Activated naive CD8-positive, alpha-beta T cell treated with anti-CD3 and anti-CD28 coated beads for 36 hours (primary cell): ENCODE measurements at regions not wholly inside any gene's neighbourhood (a gene's known extent, or its start where the extent isn't known, plus 50 kb on each side); places are given as distances from the start of the nearest gene placed in this dataset.
A peak's percentile ranks its signal among the peaks of the same experiment; 100 is the strongest.
"Not testable (repeated sequence)": the region's sequence is repeated elsewhere in the genome, so short reads cannot be mapped to it uniquely, and the experiment has no call there.

Experiments used
- DNase-seq: peaks from one replicate; pipeline ENCODE4 v3.0.0; 2021
- H3K27ac Mint-ChIP-seq: one replicate; pipeline ENCODE4 v1.8.0; 2022; ENCODE audit warnings: mild to moderate bottlenecking, moderate library complexity, mixed read lengths
- H3K27me3 Mint-ChIP-seq: one replicate; pipeline ENCODE4 v1.8.0; 2022; ENCODE audit warnings: mild to moderate bottlenecking, mixed read lengths
- H3K36me3 Mint-ChIP-seq: one replicate; pipeline ENCODE4 v1.8.0; 2021; ENCODE audit warnings: mild to moderate bottlenecking, mixed read lengths
- H3K4me1 Mint-ChIP-seq: one replicate; pipeline ENCODE4 v1.8.0; 2021; ENCODE audit warnings: mixed read lengths
- H3K4me3 Mint-ChIP-seq: one replicate; pipeline ENCODE4 v1.8.0; 2022; ENCODE audit warnings: mild to moderate bottlenecking, moderate library complexity, mixed read lengths
- H3K9me3 Mint-ChIP-seq: one replicate; pipeline ENCODE4 v1.8.0; 2022; ENCODE audit warnings: mixed read lengths

- H3K27me3 Mint-ChIP-seq, result no peaks in the 10 kb centered on the region
- no peaks in the 10 kb centered on the region for H3K9me3 Mint-ChIP-seq
- DNase-seq, result no peak
- no peak overlapping the region for H3K27ac Mint-ChIP-seq
- H3K36me3 Mint-ChIP-seq, result no peaks in the 10 kb centered on the region
- H3K4me1 Mint-ChIP-seq, result no peaks in the 10 kb centered on the region
- no peak overlapping the region for H3K4me3 Mint-ChIP-seq
These were observed 647.8 kb upstream of the ACO1 start for GRCh38 chr9:31736581-31737179.

DNA sequence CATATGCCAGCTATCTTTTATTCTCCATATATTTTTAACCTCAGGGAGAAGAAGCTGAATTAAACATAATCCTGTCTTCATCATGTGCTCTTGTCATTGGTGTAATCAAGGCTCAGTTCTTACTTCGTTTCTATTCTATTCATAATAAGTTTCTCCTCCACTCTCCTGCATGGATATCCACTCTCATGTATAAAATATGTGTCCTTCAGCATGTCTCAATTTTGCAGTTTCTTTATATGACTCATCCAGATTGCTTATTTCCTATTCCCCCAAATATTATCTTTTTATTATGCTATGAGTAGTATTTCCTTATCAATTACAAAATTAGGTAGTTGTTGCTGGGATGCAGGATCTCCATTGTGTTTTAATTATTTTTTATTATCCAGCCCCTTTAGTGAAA is 643.7 kb upstream of the ACO1 start:
- Mint-ChIP-seq H3K4me1 (no peaks in the 10 kb centered on the region), H3K27ac (no peak overlapping the region), H3K36me3 (no peaks in the 10 kb centered on the region), H3K27me3 (no peaks in the 10 kb centered on the region), H3K4me3 (no peak overlapping the region), H3K9me3 (no peaks in the 10 kb centered on the region)
- DNase-seq, result no peak

GRCh38 chr9:31744589-31744988 is 639.9 kb upstream of the ACO1 start:
- Mint-ChIP-seq H3K36me3 (no peaks in the 10 kb centered on the region), H3K4me3 (no peak overlapping the region), H3K27me3 (no peaks in the 10 kb centered on the region), H3K27ac (no peak overlapping the region), H3K4me1 (no peaks in the 10 kb centered on the region), H3K9me3 (no peaks in the 10 kb centered on the region)
- no peak for DNase-seq

DNA sequence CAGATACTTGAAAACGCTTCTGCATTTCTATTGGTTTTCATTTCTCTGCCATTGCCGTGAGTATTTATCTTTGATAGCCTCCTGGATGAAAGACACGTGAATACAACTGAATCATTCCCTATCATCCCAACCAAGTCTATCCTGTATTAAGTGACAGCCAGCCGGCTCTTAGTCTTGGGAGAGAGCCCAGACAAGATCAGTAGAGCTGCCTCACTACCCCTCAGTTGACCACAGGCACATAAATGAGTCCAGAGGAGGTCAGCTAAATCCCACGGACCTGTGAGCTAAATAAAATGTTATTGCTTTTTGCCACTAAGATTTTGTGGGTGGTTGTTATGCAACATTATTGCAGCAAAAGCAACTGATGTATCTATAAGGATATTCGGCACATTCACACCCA is 639.0 kb upstream of the ACO1 start:
- DNase-seq, result no peak
- H3K27me3 Mint-ChIP-seq, result no peaks in the 10 kb centered on the region
- H3K4me3 Mint-ChIP-seq, result no peak overlapping the region
- H3K4me1 Mint-ChIP-seq, result no peaks in the 10 kb centered on the region
- no peaks in the 10 kb centered on the region for H3K36me3 Mint-ChIP-seq
- no peak overlapping the region for H3K27ac Mint-ChIP-seq
- H3K9me3 Mint-ChIP-seq, result no peaks in the 10 kb centered on the region

DNA sequence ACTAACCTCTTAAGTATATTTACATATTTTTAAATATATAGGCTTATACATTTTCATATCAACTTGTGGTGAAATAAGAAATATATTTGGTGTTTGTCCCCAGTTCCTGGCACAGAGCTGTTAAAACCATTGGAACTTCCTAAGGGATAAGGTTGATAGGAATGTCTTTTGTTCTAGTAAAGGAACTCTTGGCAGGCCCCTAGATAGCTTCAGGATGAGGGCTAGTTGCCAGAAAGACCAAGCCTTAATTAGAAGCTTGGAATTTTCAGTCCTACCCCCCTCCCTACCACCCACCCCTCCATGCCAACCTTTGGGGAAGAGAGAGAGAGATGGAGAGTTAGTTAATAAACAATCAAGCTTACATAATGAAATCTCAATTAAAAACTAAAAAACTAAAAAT is 638.6 kb upstream of the ACO1 start:
- H3K27ac Mint-ChIP-seq, result no peak overlapping the region
- no peaks in the 10 kb centered on the region for H3K27me3 Mint-ChIP-seq
- no peaks in the 10 kb centered on the region for H3K9me3 Mint-ChIP-seq
- no peaks in the 10 kb centered on the region for H3K36me3 Mint-ChIP-seq
- no peaks in the 10 kb centered on the region for H3K4me1 Mint-ChIP-seq
- no peak overlapping the region for H3K4me3 Mint-ChIP-seq
- DNase-seq, result no peak

DNA sequence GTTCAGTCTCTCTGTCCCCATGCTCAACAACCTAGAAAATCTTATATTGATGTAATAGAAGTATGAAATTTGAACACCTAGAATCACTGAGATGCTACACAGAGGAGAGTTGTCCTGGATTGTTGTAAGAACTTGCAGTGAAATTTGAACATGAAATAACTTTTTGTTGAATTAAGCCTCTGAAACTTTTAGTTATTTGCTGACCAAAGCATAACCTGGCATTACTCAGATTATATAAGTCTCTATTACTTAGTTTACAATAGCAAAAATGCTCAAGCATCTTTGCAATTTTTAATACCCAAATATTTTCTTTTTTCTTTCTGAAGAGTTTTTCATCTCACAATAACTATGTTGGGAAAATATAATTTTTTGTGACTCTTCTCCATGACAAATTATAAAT is 630.7 kb upstream of the ACO1 start:
- H3K4me1 Mint-ChIP-seq, result no peaks in the 10 kb centered on the region
- H3K27me3 Mint-ChIP-seq, result no peaks in the 10 kb centered on the region
- no peaks in the 10 kb centered on the region for H3K36me3 Mint-ChIP-seq
- H3K27ac Mint-ChIP-seq, result no peak overlapping the region
- DNase-seq, result no peak
- peaks cover 4% of the 10 kb centered on the region for H3K9me3 Mint-ChIP-seq
- no peak overlapping the region for H3K4me3 Mint-ChIP-seq

GRCh38 chr9:31759703-31760102 is 624.7 kb upstream of the ACO1 start:
- H3K4me1 Mint-ChIP-seq, result no peaks in the 10 kb centered on the region
- H3K36me3 Mint-ChIP-seq, result no peaks in the 10 kb centered on the region
- no peak overlapping the region for H3K27ac Mint-ChIP-seq
- H3K27me3 Mint-ChIP-seq, result no peaks in the 10 kb centered on the region
- H3K4me3 Mint-ChIP-seq, result no peak overlapping the region
- no peak for DNase-seq
- H3K9me3 Mint-ChIP-seq, result peaks cover 2% of the 10 kb centered on the region

GRCh38 chr9:31774021-31774420 is 610.4 kb upstream of the ACO1 start:
- not testable (repeated sequence) for H3K4me3 Mint-ChIP-seq, H3K4me1 Mint-ChIP-seq, H3K36me3 Mint-ChIP-seq, DNase-seq, H3K27me3 Mint-ChIP-seq
- Mint-ChIP-seq H3K9me3 (peaks cover 26% of the 10 kb centered on the region), H3K27ac (peak overlapping the region; percentile 1)

DNA sequence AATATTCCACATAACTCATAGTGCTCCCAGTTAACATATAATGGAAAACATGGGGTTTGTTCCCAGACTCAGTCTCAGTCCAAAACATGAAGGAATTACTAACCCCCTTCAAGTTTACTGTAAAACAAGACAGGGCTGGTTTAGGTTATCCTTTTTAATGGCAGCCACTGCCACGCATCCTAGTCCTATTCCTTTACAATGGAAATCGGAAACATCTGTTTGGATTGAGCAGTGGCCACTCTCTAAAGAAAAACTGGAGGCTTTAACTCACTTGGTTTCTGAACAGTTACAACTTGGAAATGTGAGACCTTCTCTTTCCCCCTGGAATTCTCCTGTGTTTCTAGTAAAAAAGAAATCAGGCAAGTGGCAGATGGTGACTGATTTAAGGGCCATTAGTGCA is 609.9 kb upstream of the ACO1 start:
- DNase-seq, result no peak
- Mint-ChIP-seq H3K4me3 (no peak overlapping the region), H3K4me1 (no peaks in the 10 kb centered on the region), H3K27ac (no peak overlapping the region), H3K9me3 (peaks cover 29% of the 10 kb centered on the region), H3K36me3 (peaks cover 3% of the 10 kb centered on the region), H3K27me3 (no peaks in the 10 kb centered on the region)

DNA sequence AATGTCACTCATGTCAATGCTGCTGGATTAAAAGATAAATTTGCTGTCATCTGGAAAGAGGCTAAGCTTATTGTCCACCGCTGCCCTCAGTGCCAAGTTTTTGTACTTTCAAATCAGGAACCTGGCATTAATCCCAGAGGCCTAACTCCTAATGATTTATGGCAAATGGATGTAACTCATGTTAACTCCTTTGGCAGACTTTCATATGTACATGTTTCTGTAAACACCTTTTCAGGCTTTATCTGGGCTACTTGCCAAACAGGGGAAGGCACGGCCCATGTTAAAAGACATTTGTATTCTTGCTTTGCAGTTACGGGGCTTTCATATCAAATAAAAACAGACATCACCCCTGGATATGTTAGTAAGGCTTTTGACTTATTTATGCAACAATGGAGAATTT is 608.0 kb upstream of the ACO1 start:
- Mint-ChIP-seq H3K36me3 (peaks cover 3% of the 10 kb centered on the region), H3K27ac (no peak overlapping the region), H3K4me1 (no peaks in the 10 kb centered on the region), H3K9me3 (peaks cover 35% of the 10 kb centered on the region), H3K27me3 (no peaks in the 10 kb centered on the region), H3K4me3 (no peak overlapping the region)
- no peak for DNase-seq

DNA sequence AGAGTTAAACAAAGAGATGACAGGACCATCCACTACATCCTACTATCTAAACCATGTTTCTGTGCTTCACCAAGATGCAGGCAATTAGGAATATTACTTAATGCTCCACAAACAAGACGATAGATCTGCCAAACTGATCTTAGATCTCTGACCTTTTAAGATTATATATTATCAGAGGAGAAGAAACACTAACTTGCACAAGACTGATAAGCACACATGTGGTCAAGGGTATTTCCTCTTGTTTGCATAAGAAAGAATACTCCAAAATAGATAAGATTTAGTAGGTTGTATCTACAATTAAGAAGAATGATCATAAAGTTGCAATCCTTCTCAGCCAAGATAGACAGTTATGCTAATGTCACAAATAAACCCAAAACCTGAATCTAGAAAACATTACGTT is 601.0 kb upstream of the ACO1 start:
- no peak overlapping the region for H3K4me3 Mint-ChIP-seq
- peaks cover 2% of the 10 kb centered on the region for H3K36me3 Mint-ChIP-seq
- H3K9me3 Mint-ChIP-seq, result peaks cover 29% of the 10 kb centered on the region
- H3K27ac Mint-ChIP-seq, result no peak overlapping the region
- no peak for DNase-seq
- no peaks in the 10 kb centered on the region for H3K27me3 Mint-ChIP-seq
- H3K4me1 Mint-ChIP-seq, result peaks cover 6% of the 10 kb centered on the region

DNA sequence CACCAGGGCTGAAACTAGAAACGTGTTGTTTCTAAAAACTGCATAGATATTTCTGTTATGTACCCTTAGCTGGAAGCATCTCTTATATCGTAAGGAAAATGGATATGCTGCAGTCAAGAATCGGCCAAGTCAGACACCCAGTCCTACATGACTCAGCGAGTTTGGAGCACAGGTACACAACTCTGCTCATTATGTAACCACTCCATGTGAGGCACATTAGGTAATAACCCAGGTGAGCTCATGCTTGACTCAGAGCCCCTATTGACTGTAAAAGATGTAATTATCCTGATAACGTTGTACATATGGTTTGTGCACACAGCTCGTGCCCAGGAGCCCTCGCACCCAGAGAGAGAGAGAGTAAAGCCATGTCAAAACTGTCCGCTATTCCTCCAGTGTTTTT is 593.7 kb upstream of the ACO1 start:
- no peak overlapping the region for H3K27ac Mint-ChIP-seq
- H3K36me3 Mint-ChIP-seq, result no peaks in the 10 kb centered on the region
- DNase-seq, result no peak
- peaks cover 2% of the 10 kb centered on the region for H3K4me1 Mint-ChIP-seq
- no peaks in the 10 kb centered on the region for H3K27me3 Mint-ChIP-seq
- no peak overlapping the region for H3K4me3 Mint-ChIP-seq
- H3K9me3 Mint-ChIP-seq, result no peaks in the 10 kb centered on the region

GRCh38 chr9:31799953-31800609 is 584.4 kb upstream of the ACO1 start:
- no peaks in the 10 kb centered on the region for H3K9me3 Mint-ChIP-seq
- DNase-seq, result no peak
- H3K36me3 Mint-ChIP-seq, result no peaks in the 10 kb centered on the region
- H3K27ac Mint-ChIP-seq, result no peak overlapping the region
- H3K4me1 Mint-ChIP-seq, result peaks cover 9% of the 10 kb centered on the region
- H3K4me3 Mint-ChIP-seq, result no peak overlapping the region
- no peaks in the 10 kb centered on the region for H3K27me3 Mint-ChIP-seq

DNA sequence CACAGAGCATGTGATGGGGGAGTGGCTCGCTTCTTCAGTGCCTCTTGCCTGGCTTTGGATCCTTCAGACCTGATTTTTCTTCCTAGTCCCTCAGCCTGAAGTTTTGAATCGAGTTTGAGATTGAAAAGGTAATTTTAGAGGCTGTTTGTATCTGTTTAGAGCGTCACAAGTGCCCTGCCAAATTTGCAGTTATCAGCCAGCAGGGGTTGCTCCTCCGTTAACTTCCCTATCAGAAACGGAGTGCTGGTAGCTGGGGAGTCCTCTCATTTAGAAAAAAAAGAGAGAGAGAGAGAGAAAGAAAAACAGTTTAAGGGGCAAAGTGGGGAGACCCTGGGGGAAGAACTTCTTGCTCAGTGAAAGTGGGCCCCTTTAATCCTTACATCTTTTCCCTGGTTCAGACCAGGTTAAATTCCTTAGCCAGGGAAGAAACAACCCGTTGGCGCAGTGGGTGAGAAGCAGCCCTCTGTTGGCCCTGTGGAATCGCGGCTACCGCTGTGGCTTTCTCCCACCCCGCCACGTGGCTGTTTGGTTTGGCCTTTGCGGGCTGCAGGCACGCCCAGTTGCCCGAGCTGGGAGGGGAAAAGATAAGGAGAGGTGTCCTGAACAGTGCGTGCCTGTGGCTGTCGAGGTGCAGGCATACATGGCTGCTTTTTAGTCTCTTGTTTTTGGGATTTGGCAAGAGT is 576.7 kb upstream of the ACO1 start:
- H3K9me3 Mint-ChIP-seq, result no peaks in the 10 kb centered on the region
- H3K4me1 Mint-ChIP-seq, result no peaks in the 10 kb centered on the region
- no peak for DNase-seq
- H3K27me3 Mint-ChIP-seq, result peaks cover 40% of the 10 kb centered on the region
- no peak overlapping the region for H3K27ac Mint-ChIP-seq
- H3K4me3 Mint-ChIP-seq, result no peak overlapping the region
- peaks cover 1% of the 10 kb centered on the region for H3K36me3 Mint-ChIP-seq

DNA sequence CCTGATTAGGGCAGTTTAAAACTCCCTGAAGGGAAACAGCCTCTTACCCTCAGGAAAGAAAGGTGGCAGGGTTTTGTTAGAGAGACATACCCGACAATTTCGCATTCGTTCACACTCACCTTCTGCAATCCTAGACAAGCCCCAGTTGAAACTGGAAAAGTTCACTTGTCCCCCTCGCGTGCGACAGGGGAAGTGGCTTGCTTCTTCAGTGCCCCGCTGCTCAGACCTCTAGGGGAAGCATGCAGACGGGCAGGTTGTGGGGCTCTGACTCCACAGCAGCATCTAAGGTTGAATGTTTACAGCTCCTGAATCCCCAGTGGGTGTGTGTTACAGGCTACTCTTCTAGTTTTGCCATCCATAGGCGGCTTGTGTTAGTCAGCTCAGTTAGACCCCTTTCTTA is 575.7 kb upstream of the ACO1 start:
- Mint-ChIP-seq H3K4me3 (no peak overlapping the region), H3K27ac (no peak overlapping the region), H3K4me1 (no peaks in the 10 kb centered on the region), H3K9me3 (no peaks in the 10 kb centered on the region), H3K27me3 (peaks cover 40% of the 10 kb centered on the region), H3K36me3 (peaks cover 1% of the 10 kb centered on the region)
- DNase-seq, result no peak

DNA sequence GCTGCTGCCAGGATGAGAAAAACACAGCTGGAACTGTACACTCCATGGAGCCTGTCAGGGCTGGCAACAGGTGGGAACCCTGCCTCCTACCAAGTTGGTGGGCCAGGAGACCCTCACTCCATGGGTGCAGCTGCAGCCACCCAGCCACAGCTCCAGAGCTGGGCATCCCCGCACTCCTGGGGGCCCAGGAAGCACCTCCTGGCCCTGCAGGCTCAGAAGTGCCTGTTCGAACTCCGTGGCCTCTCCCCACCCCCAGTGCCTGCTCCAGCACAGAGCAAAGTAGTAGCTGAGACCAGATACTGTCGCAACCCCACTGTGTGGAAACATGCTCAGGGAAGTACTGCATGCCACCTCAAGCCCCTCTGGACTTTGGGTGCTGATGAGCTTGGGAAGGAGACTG is 564.0 kb upstream of the ACO1 start:
- Mint-ChIP-seq H3K4me1 (no peaks in the 10 kb centered on the region), H3K27me3 (no peaks in the 10 kb centered on the region), H3K36me3 (no peaks in the 10 kb centered on the region), H3K27ac (no peak overlapping the region), H3K4me3 (no peak overlapping the region), H3K9me3 (no peaks in the 10 kb centered on the region)
- no peak for DNase-seq
